Left lung (tissue), 4 donors: ENCODE measurements at regions not wholly inside any gene's neighbourhood (a gene's known extent, or its start where the extent isn't known, plus 50 kb on each side); places are given as distances from the start of the nearest gene placed in this dataset.

Experiments
- ATAC-seq: fragments of 200-7000 bp; cut with Tn5 transposase; one replicate; pipeline ENCODE4 v1.9.1; 2020; ENCODE audit warnings: moderate library complexity
- DNase-seq, 4 donors: peaks; one replicate each; pipeline ENCODE4 v3.0.0-alpha.2; 2013 to 2020
- H3K27ac ChIP-seq, 2 donors: fragments of 200-600 bp; sonication (generic) in 1 of 2; one replicate each; pipeline versions ENCODE4 v1.5.0 to v1.8.0; 2020 to 2021
- H3K27me3 ChIP-seq, 2 donors: fragments of 200-600 bp; sonication (generic) in 1 of 2; one replicate each; pipeline versions ENCODE4 v1.5.0 to v1.8.0; 2020 to 2021
- H3K36me3 ChIP-seq, 2 donors: fragments of 200-600 bp; sonication (generic) in 1 of 2; one replicate each; pipeline versions ENCODE4 v1.5.0 to v1.8.0; 2020 to 2021
- H3K4me1 ChIP-seq, 2 donors: fragments of 200-600 bp; one replicate each; pipeline ENCODE4 v1.8.0; 2021
- H3K4me3 ChIP-seq, 2 donors: fragments of 200-600 bp; sonication (generic) in 1 of 2; one replicate each; pipeline versions ENCODE4 v1.5.0 to v1.8.0; 2020 to 2021; ENCODE audit warnings: mild to moderate bottlenecking in 1 of 2
- H3K9me3 ChIP-seq, 2 donors: fragments of 200-600 bp; sonication (generic) in 1 of 2; one replicate each; pipeline versions ENCODE4 v1.5.0 to v1.8.0; 2020 to 2021
- intact Hi-C, 2 donors: fragments of 100-400 bp; cut with DNase I; formaldehyde crosslinking; loops; one replicate each; pipeline versions ENCODE4 v1.11.2 to v1.14.2; 2022
- TF ChIP-seq, protein P1 (sequence below), 2 donors: fragments of 200-600 bp; sonication (generic) in 1 of 2; IDR thresholded peaks; one replicate each; pipeline versions ENCODE4 v1.5.0 to v1.8.0; 2021; ENCODE audit warnings: antibody characterized with exemption in 2 of 2
- donor health status: DM: no; HTN: yes; CAD: no.
- donor health status: DM: no; HTN: no; CAD: no.

DNA sequence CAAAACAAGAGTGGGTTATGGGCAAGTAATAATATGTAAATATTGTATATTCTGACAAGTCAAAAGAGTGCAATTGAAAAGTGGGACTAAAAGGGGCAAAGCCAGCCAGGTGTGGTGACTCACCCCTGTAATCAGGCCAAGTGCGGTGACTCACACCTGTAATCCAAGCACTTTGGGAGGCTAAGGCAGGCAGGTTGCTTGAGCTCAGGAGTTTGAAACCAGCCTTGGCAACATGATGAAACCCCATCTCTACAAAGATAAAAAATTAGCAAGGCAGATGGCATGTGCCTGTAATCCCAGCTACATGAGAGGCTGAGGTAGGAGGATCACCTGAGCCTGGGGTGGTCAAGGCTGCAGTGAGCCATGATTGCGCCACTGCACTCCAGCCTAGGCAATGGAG, 304.0 kb downstream of the HHIPL2 start:
- intact Hi-C loops = no loop called here
- Histone ChIP-seq H3K36me3 (no peaks in the 10 kb centered on the region), H3K27me3 (no peaks in the 10 kb centered on the region), H3K4me3 (no peak overlapping the region), H3K9me3 (no peaks in the 10 kb centered on the region), H3K4me1 (no peaks in the 10 kb centered on the region), H3K27ac (no peak overlapping the region)
- ATAC-seq = no peak
- TF ChIP-seq, protein P1, sequence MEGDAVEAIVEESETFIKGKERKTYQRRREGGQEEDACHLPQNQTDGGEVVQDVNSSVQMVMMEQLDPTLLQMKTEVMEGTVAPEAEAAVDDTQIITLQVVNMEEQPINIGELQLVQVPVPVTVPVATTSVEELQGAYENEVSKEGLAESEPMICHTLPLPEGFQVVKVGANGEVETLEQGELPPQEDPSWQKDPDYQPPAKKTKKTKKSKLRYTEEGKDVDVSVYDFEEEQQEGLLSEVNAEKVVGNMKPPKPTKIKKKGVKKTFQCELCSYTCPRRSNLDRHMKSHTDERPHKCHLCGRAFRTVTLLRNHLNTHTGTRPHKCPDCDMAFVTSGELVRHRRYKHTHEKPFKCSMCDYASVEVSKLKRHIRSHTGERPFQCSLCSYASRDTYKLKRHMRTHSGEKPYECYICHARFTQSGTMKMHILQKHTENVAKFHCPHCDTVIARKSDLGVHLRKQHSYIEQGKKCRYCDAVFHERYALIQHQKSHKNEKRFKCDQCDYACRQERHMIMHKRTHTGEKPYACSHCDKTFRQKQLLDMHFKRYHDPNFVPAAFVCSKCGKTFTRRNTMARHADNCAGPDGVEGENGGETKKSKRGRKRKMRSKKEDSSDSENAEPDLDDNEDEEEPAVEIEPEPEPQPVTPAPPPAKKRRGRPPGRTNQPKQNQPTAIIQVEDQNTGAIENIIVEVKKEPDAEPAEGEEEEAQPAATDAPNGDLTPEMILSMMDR (IDR thresholded peaks at IDR 0.05) = no peak
- DNase-seq = no peak

DNA sequence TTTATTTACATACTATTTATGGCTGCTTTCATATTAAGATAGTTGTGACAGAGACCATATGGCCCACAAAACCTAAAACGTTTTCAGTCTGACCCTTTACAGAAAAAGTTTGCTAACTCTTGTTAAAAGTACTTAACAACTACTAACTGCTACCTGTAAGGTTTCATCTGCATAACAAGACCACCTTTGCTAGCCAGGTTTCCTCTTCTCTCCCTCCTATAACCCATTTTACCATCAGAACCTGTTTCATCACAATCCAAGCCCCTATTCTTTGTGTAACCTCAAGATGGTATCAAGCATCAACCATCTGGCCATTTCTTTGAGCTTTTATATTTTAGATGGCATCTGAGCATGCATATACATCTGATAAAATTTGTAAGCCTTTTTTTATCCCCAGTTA, 305.4 kb downstream of the HHIPL2 start:
- TF ChIP-seq, protein P1 (IDR thresholded peaks at IDR 0.05) = no peak
- Histone ChIP-seq H3K9me3 (no peaks in the 10 kb centered on the region), H3K4me3 (no peak overlapping the region), H3K27me3 (no peaks in the 10 kb centered on the region), H3K36me3 (no peaks in the 10 kb centered on the region), H3K27ac (no peak overlapping the region), H3K4me1 (no peaks in the 10 kb centered on the region)
- intact Hi-C loops = no loop called here
- ATAC-seq = no peak
- no peak for DNase-seq

DNA sequence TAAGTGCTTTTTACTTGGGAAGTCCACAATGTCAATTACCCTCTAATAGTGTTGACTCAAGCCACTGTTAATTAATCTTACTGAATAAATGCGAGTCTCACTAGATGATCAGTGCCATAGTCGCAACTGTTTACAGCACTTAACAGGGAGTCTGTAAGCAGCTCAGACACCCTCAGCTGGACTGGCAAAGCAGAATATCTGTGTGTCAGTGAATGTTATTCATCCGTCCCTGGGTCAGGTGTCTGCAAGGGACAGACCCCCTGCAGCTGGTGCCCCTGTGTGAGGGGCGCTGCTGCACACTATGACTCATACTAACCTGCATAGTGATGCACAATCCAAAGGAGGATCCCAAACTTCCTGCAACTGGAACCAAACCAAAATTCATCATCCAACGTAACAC, 306.5 kb downstream of the HHIPL2 start:
- Histone ChIP-seq H3K36me3 (no peaks in the 10 kb centered on the region), H3K4me3 (no peak overlapping the region), H3K4me1 (no peaks in the 10 kb centered on the region), H3K27me3 (no peaks in the 10 kb centered on the region), H3K9me3 (no peaks in the 10 kb centered on the region), H3K27ac (no peak overlapping the region)
- DNase-seq = peak in 1 of 4 donors; percentile 28
- intact Hi-C loops = no loop called here
- peak; percentile 54 for ATAC-seq
- TF ChIP-seq, protein P1 (IDR thresholded peaks at IDR 0.05) = no peak

DNA sequence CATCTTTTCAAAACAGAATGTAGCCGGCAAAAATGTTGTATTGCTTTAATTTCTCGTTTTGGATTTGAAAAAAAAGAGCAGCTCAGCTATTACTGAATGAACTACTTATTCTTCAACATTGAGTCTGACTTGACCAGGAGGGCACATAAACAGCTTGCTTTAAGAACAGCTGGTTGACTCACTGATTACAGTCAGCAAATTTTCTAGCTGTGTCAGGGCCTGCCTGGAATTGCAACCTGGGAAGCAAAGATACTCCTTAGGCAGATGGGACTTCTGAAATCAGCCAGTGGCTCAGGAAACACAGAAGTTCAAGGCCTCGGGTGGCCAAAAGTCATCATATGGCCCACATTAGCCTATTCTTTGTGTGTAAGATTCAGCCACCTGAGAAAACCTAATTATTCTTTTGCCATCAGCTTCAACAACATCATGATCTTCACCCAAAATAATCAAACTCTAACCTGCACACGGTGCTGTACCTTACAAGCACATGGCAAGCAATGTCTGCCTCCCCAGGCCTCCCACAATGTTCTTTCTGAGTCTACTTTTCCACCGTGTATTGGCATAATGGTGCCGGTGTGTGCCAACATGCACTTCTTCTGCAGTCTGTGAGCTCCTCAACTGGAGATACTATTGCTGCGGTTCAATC, 307.2 kb downstream of the HHIPL2 start:
- TF ChIP-seq, protein P1 (IDR thresholded peaks at IDR 0.05) = no peak
- H3K27me3 ChIP-seq = no peaks in the 10 kb centered on the region
- intact Hi-C loops = no loop called here

DNA sequence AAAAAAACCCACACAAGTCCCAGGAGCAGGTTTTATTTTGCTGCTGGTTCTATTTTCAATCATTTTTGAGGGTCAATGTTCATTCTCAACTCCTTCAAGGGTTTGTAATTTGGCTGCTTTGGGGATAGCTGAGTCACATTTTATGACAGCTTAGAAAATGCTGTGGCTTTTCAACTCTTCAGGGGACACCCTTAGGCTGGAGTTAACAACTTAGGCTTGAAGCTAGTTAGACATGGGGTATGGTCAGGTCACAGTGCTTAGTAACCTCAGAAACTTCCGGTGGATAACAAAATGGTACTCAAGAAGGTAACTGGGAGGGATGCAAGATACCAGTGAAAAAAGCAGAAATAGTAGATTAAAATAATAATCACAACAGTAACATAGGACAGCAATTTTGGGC, 308.8 kb downstream of the HHIPL2 start:
- DNase-seq = no peak
- intact Hi-C loops = no loop called here
- no peak overlapping the region for H3K27ac ChIP-seq
- TF ChIP-seq, protein P1 (IDR thresholded peaks at IDR 0.05) = no peak
- H3K4me1 ChIP-seq = no peaks in the 10 kb centered on the region
- H3K9me3 ChIP-seq = no peaks in the 10 kb centered on the region
- H3K36me3 ChIP-seq = no peaks in the 10 kb centered on the region
- no peak overlapping the region for H3K4me3 ChIP-seq
- H3K27me3 ChIP-seq = no peaks in the 10 kb centered on the region
- no peak for ATAC-seq

More for the DNA sequence above, 307.2 kb downstream of the HHIPL2 start:
- DNase-seq = no peak
- no peaks in the 10 kb centered on the region for H3K4me1 ChIP-seq
- no peak overlapping the region for H3K27ac ChIP-seq
- peak; percentile 57 for ATAC-seq
- no peak overlapping the region for H3K4me3 ChIP-seq
- H3K9me3 ChIP-seq = no peaks in the 10 kb centered on the region
- H3K36me3 ChIP-seq = no peaks in the 10 kb centered on the region
